PFSK-1 (cell line): ENCODE measurements at regions not wholly inside any gene's neighbourhood (a gene's known extent, or its start where the extent isn't known, plus 50 kb on each side); places are given as distances from the start of the nearest gene placed in this dataset.

ENCODE experiments used
- FOXP2 ChIP-seq: optimal IDR thresholded peaks from 2 replicates; pipeline ENCODE3; 2011; ENCODE audit warnings: borderline replicate concordance, control low read depth, inconsistent platforms; ENCODE audit not compliant: insufficient read depth; ENCODE audit errors: extremely low read length, extremely low read depth
- POLR2AphosphoS5 ChIP-seq: IDR thresholded peaks from 2 replicates; pipeline ENCODE4 v1.6.1; 2012; ENCODE audit warnings: low read depth, mild to moderate bottlenecking, control low read depth, low read length, moderate library complexity
- REST ChIP-seq, 2 experiments: IDR thresholded peaks; 2 replicates each; pipeline versions ENCODE4 v1.6.1 to v1.8.0; 2011 to 2012; ENCODE audit warnings: low read depth in 2 of 2, low read length in 2 of 2, control low read depth in 1 of 2, inconsistent platforms in 1 of 2, mild to moderate bottlenecking in 1 of 2, moderate library complexity in 1 of 2; ENCODE audit not compliant: insufficient read depth in 1 of 2
- SIN3A ChIP-seq: IDR thresholded peaks from 2 replicates; pipeline ENCODE4 v1.6.1; 2012; ENCODE audit warnings: mild to moderate bottlenecking, low read length, moderate library complexity, borderline replicate concordance; ENCODE audit not compliant: insufficient read depth
- TAF1 ChIP-seq: IDR thresholded peaks from 2 replicates; pipeline ENCODE4 v1.6.1; 2012; ENCODE audit warnings: low read length, control low read depth, borderline replicate concordance; ENCODE audit not compliant: insufficient read depth

GRCh38 chr15:69740684-69741083 lies 288.1 kb downstream of the RPLP1 start:
- TF ChIP-seq TAF1 (no peak), SIN3A (no peak), FOXP2 (no peak), POLR2AphosphoS5 (no peak), REST (IDR thresholded peaks at IDR 0.05; ENCODE audit: insufficient read depth in 1 of 2, low read depth in 2 of 2, low read length in 2 of 2) (no peak)

GRCh38 chr15:69742361-69742760 lies 289.7 kb downstream of the RPLP1 start:
- no peak for TF ChIP-seq SIN3A
- no peak for TF ChIP-seq REST (IDR thresholded peaks at IDR 0.05; ENCODE audit: insufficient read depth in 1 of 2, low read depth in 2 of 2, low read length in 2 of 2)
- no peak for TF ChIP-seq POLR2AphosphoS5
- no peak for TF ChIP-seq TAF1
- no peak for TF ChIP-seq FOXP2

- TF ChIP-seq REST (IDR thresholded peaks at IDR 0.05; ENCODE audit: insufficient read depth in 1 of 2, low read depth in 2 of 2, low read length in 2 of 2), result no peak
- TF ChIP-seq TAF1, result no peak
- TF ChIP-seq SIN3A, result no peak
- TF ChIP-seq POLR2AphosphoS5, result no peak
- no peak for TF ChIP-seq FOXP2
These were observed 290.5 kb downstream of the RPLP1 start for GRCh38 chr15:69743091-69743490.

- no peak for TF ChIP-seq REST (IDR thresholded peaks at IDR 0.05; ENCODE audit: insufficient read depth in 1 of 2, low read depth in 2 of 2, low read length in 2 of 2)
These were observed 292.0 kb downstream of the RPLP1 start for GRCh38 chr15:69744391-69745162.

- TF ChIP-seq TAF1 (no peak), SIN3A (no peak), POLR2AphosphoS5 (no peak), FOXP2 (no peak), REST (IDR thresholded peaks at IDR 0.05; ENCODE audit: insufficient read depth in 1 of 2, low read depth in 2 of 2, low read length in 2 of 2) (no peak)
These were observed 294.6 kb downstream of the RPLP1 start for GRCh38 chr15:69747193-69747592.
